Stimulated activated CD4-positive, alpha-beta T cell treated with anti-CD3 and anti-CD28 coated beads, Interleukin-2, amount 100 ng/mL, for 48 hours (primary cell): ENCODE measurements at regions not wholly inside any gene's neighbourhood (a gene's known extent, or its start where the extent isn't known, plus 50 kb on each side); places are given as distances from the start of the nearest gene placed in this dataset.
"Not testable (repeated sequence)": the region's sequence is repeated elsewhere in the genome, so short reads cannot be mapped to it uniquely, and the experiment has no call there.

ENCODE experiments used
- DNase-seq, 2 donors: peaks; one replicate each; pipeline ENCODE4 v3.0.0-alpha.2; 2020

DNA sequence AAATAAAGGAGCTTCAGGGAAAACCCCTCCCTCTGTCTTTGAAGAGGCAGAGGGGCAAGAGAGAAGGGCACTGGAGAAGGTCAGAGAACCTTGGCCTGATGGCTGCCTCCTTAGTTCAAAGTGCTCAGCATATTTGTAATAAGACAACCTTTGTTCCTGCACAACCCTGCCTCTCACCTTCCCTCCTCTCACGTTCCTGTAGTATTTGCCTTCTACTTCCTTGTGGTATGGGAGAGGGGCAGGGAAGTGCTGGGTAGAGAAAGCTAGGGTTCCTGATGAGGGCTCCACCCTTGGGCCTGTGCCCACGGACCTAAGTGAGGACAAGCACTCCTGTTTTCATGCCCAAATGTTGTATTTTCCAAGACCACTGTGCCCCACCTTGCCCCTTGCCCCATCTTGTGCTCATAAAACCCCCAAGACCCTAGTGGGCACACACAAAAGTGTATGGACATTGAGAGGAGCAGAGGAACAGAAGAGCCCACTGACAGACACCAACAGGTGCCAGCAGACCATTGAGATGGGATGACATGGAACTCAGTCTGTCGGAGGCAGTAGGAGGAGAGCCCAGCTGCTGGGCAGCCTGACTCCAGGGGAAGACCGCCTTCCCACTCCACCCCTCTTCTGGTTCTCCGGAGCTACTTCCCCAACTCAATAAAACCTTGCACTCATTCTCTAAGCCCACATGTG, 261.5 kb upstream of the CCDC196 start:
- no peak for DNase-seq

GRCh38 chr14:66225337-66225736, 260.8 kb upstream of the CCDC196 start:
- no peak for DNase-seq

GRCh38 chr14:66228267-66228970, 257.8 kb upstream of the CCDC196 start:
- peak; percentile 9 to 10 for DNase-seq

DNA sequence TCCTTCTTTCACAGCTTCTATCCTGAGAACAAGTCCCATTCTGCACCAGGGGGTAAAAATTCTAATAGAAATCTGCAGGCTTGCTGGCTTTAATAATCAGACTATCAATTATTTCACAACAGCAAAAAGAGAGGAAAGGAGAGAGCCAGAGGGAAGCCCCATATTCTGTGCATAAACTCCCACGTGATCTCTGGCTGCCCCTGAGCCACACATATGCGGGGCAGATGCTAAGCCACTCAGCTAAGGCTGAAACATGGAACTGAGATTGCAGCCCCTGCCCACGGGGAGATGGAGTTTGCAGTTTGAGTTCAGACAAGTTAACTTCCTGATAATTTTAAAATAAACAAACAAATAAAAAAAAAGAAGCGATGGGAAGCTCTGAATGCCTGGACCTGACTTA, 254.4 kb upstream of the CCDC196 start:
- no peak for DNase-seq

GRCh38 chr14:66233591-66233990, 252.6 kb upstream of the CCDC196 start:
- DNase-seq, result no peak

GRCh38 chr14:66234411-66234810, 251.8 kb upstream of the CCDC196 start:
- DNase-seq, result no peak

- DNase-seq, result no peak
These were observed 248.4 kb upstream of the CCDC196 start for GRCh38 chr14:66237741-66238140.

DNA sequence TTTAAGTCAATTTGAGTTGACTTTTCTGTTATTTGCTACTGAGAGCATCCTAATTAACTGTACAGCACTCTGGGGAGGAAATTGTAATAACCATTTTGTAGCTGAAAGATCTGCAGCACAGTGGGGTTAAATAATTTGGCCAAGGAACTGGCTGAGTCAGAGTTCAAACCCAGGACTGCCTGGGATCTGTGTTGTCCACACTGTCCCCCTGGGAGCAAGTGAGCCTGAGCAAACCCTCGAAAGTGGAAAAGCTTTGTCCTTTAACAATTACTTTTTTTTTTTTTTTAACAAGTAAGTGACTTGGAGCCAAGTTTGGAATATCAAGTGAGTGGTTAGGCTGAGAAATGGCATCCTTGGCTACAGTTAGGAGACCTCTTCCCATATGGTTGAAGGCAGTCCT, 247.2 kb upstream of the CCDC196 start:
- no peak for DNase-seq

DNA sequence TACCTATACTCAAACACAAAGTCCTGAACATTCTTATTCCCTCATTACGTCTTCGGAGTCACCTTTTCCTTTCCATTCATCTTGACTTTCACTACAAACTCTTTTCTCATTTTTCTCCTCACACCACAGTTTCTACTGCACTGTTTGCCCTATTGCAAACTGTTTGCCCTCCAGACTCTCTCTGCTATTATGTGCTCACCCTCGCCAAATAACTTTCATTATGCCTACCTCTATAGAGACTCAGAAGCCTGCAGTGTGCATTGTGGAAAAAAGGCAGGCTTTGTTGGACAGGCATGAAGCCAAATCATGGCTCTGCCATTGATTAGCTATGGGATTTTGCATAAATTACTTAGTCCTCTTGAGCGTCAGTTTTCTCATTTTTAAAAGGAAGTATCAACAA, 246.6 kb upstream of the CCDC196 start:
- no peak for DNase-seq

DNA sequence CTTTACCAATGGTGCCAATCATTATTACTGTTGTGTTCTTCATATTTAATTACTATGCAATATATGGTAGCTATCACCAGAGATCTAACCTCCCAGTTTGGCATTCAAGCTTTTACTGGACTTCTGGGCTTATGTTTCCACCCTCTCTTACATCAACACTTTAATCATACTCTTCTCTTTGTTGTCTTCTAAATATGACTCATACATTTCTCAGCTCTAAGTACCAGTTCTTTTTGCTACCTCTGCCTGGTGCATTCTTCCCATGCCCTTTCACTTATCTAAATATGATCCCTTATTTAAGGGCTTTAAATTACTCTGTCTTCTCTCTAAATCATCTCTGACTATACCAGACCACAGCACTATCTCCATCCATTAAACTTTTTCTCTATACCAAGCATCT, 246.1 kb upstream of the CCDC196 start:
- DNase-seq, result no peak

DNA sequence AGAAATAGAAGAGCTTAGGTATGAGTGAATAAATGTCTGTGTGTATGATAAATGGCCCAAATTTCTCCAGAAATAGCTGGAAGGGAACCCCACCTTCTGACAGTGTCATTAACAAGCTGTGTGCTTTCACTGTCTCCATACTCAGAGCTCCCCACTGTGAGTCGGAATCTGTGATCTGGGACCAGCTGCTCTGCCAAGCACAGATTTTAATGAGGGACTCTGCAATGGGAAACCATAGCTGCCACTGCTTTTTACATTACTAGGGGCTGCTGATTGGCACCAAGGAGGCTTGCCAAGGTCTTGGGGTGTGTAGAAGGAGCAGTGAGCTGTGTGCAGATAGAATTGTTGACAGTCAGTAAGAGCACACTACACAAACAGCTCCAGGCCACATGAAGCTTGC, 244.2 kb upstream of the CCDC196 start:
- no peak for DNase-seq

DNA sequence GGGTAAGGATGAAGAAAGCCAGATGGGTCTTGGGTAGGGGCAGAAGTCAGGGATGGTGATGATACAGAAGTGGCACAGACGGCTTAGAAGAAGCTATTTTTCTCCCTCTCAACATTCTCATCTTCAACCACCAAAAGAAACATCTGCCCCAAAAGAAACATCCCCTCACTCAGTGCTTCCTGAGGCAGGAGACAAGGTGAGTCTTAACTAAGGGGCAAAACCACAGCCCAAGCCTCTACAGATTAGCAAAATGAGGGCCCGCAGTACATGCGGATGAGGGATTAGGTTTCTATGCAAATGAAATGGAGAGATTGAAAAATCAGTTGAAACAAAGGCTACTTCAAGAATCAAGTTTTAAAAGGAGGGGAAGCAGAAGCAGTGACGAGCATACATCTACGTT, 241.3 kb upstream of the CCDC196 start:
- no peak for DNase-seq

- DNase-seq, result no peak
These were observed 238.4 kb upstream of the CCDC196 start for GRCh38 chr14:66247662-66248193.

DNA sequence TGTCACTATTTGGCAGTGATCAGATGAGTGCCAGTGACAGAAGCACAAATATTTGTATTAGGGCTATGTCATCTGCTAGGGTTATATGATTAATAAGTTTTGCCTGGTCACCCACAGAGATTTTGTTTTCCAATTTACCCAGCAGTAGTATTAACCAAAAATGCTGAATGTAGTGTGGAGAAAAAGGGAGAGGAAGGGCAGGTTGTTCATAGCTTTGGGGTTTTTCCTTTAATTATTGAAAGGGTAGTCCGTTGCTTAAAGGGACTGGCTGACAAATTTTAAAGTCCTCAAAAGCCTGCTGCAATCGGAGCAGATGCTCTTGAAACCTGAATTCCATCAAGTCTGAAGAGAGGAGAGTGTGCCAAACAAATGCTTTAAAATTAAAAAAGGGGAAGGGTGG, 237.9 kb upstream of the CCDC196 start:
- DNase-seq, result no peak

GRCh38 chr14:66249544-66249943, 236.6 kb upstream of the CCDC196 start:
- DNase-seq, result no peak

GRCh38 chr14:66254038-66254437, 232.1 kb upstream of the CCDC196 start:
- no peak for DNase-seq

- no peak for DNase-seq
These were observed 217.3 kb upstream of the CCDC196 start for GRCh38 chr14:66268802-66269334.

GRCh38 chr14:66272221-66272620, 213.9 kb upstream of the CCDC196 start:
- no peak for DNase-seq

DNA sequence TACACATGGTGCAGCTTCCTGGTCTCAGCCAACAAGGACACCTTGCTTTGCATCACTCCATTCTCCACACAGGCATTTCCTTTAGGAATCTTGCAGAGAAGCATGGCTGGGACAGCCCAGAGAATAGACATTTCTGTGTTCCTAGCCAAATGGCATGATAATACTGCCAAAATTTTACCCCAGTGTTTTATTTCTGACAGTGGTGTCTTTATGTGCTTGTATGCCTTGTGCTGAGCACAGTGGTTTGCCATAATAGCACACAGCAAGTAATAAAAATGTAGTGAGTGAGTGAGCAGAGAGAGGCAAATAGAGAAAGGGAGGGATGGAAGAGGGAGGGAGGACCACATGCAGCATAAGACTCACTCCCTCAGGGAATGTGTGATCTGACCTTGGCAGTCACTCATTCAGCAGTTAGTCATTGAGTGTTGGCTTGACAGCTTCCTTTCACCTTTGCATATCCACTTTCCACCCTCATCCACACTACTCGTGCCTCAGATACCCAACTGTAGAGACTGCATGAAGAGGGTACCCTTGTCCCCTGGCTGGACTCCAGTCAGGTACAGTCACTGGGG, 212.8 kb upstream of the CCDC196 start:
- no peak for DNase-seq

DNA sequence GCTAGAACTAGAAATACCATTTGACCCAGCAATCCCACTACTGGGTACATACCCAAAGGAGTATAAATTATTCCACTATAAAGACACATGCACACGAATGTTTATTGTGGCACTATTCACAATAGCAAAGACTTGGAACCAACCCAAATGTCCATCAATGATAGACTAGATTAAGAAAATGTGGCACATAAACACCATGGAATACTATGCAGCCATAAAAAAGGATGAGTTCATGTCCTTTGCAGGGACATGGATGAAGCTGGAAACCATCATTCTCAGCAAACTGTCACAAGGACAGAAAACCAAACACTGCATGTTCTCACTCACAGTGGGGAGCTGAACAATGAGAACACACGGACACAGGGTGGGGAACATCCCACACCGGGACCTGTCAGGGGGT, 207.8 kb upstream of the CCDC196 start:
- DNase-seq, result not testable (repeated sequence)

GRCh38 chr14:66281036-66281776, 205.0 kb upstream of the CCDC196 start:
- DNase-seq, result no peak

GRCh38 chr14:66284346-66284745, 201.8 kb upstream of the CCDC196 start:
- no peak for DNase-seq

GRCh38 chr14:66288511-66288910, 197.7 kb upstream of the CCDC196 start:
- DNase-seq, result no peak
